Panc1 (cell line): ENCODE measurements at regions not wholly inside any gene's neighbourhood (a gene's known extent, or its start where the extent isn't known, plus 50 kb on each side); places are given as distances from the start of the nearest gene placed in this dataset.

ENCODE experiments used
- ATAC-seq: fragments of 200-7000 bp; cut with Tn5 transposase; 2 replicates; pipeline ENCODE4 v1.9.1; 2020; ENCODE audit warnings: mild to moderate bottlenecking, moderate library complexity
- BruUV-seq: library from RNA; stranded (reverse); fragments of 400-500 nt; replicated peaks from 2 replicates; lab custom pipeline; 2021; lab: Mats Ljungman, UMichigan
- CTCF ChIA-PET: fragments of 300-600 bp; sonication (Branson Sonifier 250); formaldehyde crosslinking; loops from one replicate; lab custom pipeline; 2022; ENCODE audit warnings: antibody characterized with exemption; lab: Charles Lee
- POLR2A ChIA-PET: fragments of 300-600 bp; sonication (Branson Sonifier 250); formaldehyde crosslinking; loops from one replicate; lab custom pipeline; 2022; ENCODE audit warnings: antibody characterized with exemption; lab: Charles Lee
- DNase-seq: peaks from one replicate; pipeline ENCODE4 v3.0.0-alpha.2; 2010; ENCODE audit warnings: low read depth, low spot score
- H3K27ac ChIP-seq: 2 replicates; pipeline ENCODE4 v1.5.1; 2011; ENCODE audit warnings: mild to moderate bottlenecking, low read length, inconsistent platforms
- H3K27me3 ChIP-seq: fragments of 200-500 bp; sonication (Bioruptor generic); 2 replicates; pipeline ENCODE4 v1.6.0; 2014; ENCODE audit warnings: low read length, inconsistent platforms; ENCODE audit not compliant: control insufficient read depth, insufficient read depth
- H3K36me3 ChIP-seq: fragments of 200-500 bp; sonication (Bioruptor generic); 2 replicates; pipeline ENCODE4 v1.5.1; 2014; ENCODE audit warnings: inconsistent platforms, mild to moderate bottlenecking, low read length, moderate library complexity; ENCODE audit not compliant: control insufficient read depth, insufficient read depth
- H3K4me1 ChIP-seq: 2 replicates; pipeline ENCODE4 v1.5.1; 2011; ENCODE audit warnings: inconsistent platforms, mild to moderate bottlenecking, low read length, moderate library complexity; ENCODE audit not compliant: control insufficient read depth, insufficient read depth
- H3K4me3 ChIP-seq, 2 experiments: 2 replicates each; pipeline ENCODE4 v1.5.1; 2011 to 2012; ENCODE audit warnings: low read depth in 2 of 2, low read length in 2 of 2, mild to moderate bottlenecking in 2 of 2, inconsistent platforms in 1 of 2, moderate library complexity in 1 of 2
- H3K9me3 ChIP-seq: fragments of 200-500 bp; sonication (Bioruptor generic); 2 replicates; pipeline ENCODE4 v1.5.1; 2014; ENCODE audit warnings: low read depth, mild to moderate bottlenecking, inconsistent platforms, low read length, moderate library complexity; ENCODE audit not compliant: control insufficient read depth, insufficient read depth
- POLR2AphosphoS5 ChIP-seq: IDR thresholded peaks from 2 replicates; pipeline ENCODE4 v1.6.1; 2012; ENCODE audit warnings: mild to moderate bottlenecking, low read depth, low read length, moderate library complexity
- SIN3A ChIP-seq: IDR thresholded peaks from 2 replicates; pipeline ENCODE4 v1.6.1; 2012; ENCODE audit warnings: low read depth, mild to moderate bottlenecking, low read length, moderate library complexity, borderline replicate concordance; ENCODE audit not compliant: insufficient read depth
- TCF7L2 ChIP-seq: IDR thresholded peaks from 2 replicates; pipeline ENCODE4 v1.6.1; 2011; ENCODE audit warnings: mild to moderate bottlenecking, low read depth, low read length, inconsistent platforms
- in situ Hi-C: cut with HindIII; loops from 2 replicates; pipeline ENCODE4 v1.10.0; 2016; ENCODE audit warnings: low sequenced_read_pairs, low pct_unique_long_range_greater_than_20kb
- intact Hi-C: fragments of 100-400 bp; cut with micrococcal nuclease; formaldehyde crosslinking; loops from one replicate; pipeline ENCODE4 v1.10.0; 2022; ENCODE audit not compliant: unreplicated experiment
- TF ChIP-seq, protein P1 (sequence below): fragments of 450-650 bp; IDR thresholded peaks from 2 replicates; pipeline ENCODE4 v1.5.1; 2017; ENCODE audit warnings: mild to moderate bottlenecking
- TF ChIP-seq, protein P2 (sequence below), 2 experiments: IDR thresholded peaks; 2 replicates each; pipeline ENCODE4 v1.6.1; 2011 to 2012; ENCODE audit warnings: low read depth in 2 of 2, control low read depth in 1 of 2, low read length in 1 of 2, mild to moderate bottlenecking in 1 of 2, moderate library complexity in 1 of 2; ENCODE audit not compliant: insufficient read depth in 1 of 2

DNA sequence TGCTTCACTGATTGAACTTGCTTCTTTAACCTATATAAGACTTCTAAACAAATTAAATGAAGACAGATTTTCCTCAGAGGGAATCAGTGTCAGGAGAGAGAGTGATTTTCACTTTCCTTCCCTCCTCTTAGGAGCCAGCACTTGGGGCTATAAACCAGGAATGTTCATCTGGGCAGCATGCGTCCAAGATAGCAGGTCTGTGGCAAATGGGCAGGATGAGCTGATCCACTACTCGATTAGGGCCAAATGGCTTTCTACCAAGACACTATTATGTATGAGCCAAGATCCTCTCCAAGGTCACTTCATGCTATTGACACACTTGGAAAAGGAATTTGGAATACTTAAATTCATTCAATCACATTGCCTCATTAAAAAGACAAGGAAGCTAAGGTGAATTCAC, 203.9 kb upstream of the GRID2 start:
- Histone ChIP-seq H3K36me3 (no peaks in the 10 kb centered on the region), H3K4me3 (no peak overlapping the region), H3K27me3 (no peaks in the 10 kb centered on the region), H3K9me3 (no peaks in the 10 kb centered on the region), H3K27ac (no peak overlapping the region), H3K4me1 (no peaks in the 10 kb centered on the region)
- ChIA-PET POLR2A (no interaction called here), CTCF (no interaction called here)
- no TSS peak for BruUV-seq
- in situ Hi-C loops: no loop called here
- intact Hi-C loops: no loop called here
- no peak for ATAC-seq
- no peak for TF ChIP-seq SIN3A
- DNase-seq: no peak

DNA sequence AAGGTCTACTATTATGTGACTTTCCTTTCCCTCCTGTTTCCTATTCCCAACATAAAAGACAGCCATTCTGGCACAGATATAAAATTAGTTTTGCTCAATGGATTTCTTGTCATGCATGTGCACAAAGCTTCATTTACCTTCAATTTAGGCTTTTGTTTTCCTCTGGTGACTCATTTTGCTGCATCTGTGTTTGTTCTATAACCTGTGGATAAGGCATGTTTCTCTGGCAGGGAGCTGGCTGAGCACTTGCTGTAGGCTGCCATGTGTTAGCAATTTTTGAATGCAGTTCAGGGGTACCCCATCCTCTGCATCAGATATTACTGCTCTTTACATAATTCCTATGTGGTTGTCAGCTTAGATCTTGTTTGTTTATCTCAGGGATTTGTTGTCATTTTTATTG, 202.8 kb upstream of the GRID2 start:
- H3K4me3 ChIP-seq: no peak overlapping the region
- no peaks in the 10 kb centered on the region for H3K4me1 ChIP-seq
- intact Hi-C loops (no loop called here), in situ Hi-C loops (no loop called here)
- ATAC-seq: no peak
- CTCF ChIA-PET: no interaction called here
- H3K9me3 ChIP-seq: no peaks in the 10 kb centered on the region
- TF ChIP-seq TCF7L2 (no peak), POLR2AphosphoS5 (no peak), SIN3A (no peak)
- TF ChIP-seq, protein P1, sequence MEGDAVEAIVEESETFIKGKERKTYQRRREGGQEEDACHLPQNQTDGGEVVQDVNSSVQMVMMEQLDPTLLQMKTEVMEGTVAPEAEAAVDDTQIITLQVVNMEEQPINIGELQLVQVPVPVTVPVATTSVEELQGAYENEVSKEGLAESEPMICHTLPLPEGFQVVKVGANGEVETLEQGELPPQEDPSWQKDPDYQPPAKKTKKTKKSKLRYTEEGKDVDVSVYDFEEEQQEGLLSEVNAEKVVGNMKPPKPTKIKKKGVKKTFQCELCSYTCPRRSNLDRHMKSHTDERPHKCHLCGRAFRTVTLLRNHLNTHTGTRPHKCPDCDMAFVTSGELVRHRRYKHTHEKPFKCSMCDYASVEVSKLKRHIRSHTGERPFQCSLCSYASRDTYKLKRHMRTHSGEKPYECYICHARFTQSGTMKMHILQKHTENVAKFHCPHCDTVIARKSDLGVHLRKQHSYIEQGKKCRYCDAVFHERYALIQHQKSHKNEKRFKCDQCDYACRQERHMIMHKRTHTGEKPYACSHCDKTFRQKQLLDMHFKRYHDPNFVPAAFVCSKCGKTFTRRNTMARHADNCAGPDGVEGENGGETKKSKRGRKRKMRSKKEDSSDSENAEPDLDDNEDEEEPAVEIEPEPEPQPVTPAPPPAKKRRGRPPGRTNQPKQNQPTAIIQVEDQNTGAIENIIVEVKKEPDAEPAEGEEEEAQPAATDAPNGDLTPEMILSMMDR: no peak
- TF ChIP-seq, protein P2, sequence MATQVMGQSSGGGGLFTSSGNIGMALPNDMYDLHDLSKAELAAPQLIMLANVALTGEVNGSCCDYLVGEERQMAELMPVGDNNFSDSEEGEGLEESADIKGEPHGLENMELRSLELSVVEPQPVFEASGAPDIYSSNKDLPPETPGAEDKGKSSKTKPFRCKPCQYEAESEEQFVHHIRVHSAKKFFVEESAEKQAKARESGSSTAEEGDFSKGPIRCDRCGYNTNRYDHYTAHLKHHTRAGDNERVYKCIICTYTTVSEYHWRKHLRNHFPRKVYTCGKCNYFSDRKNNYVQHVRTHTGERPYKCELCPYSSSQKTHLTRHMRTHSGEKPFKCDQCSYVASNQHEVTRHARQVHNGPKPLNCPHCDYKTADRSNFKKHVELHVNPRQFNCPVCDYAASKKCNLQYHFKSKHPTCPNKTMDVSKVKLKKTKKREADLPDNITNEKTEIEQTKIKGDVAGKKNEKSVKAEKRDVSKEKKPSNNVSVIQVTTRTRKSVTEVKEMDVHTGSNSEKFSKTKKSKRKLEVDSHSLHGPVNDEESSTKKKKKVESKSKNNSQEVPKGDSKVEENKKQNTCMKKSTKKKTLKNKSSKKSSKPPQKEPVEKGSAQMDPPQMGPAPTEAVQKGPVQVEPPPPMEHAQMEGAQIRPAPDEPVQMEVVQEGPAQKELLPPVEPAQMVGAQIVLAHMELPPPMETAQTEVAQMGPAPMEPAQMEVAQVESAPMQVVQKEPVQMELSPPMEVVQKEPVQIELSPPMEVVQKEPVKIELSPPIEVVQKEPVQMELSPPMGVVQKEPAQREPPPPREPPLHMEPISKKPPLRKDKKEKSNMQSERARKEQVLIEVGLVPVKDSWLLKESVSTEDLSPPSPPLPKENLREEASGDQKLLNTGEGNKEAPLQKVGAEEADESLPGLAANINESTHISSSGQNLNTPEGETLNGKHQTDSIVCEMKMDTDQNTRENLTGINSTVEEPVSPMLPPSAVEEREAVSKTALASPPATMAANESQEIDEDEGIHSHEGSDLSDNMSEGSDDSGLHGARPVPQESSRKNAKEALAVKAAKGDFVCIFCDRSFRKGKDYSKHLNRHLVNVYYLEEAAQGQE (IDR thresholded peaks at IDR 0.05; ENCODE audit: insufficient read depth in 1 of 2, low read depth in 2 of 2, low read length in 1 of 2): no peak
- H3K27ac ChIP-seq: no peak overlapping the region
- BruUV-seq: no TSS peak
- H3K27me3 ChIP-seq: no peaks in the 10 kb centered on the region
- POLR2A ChIA-PET: no interaction called here
- DNase-seq: no peak
- H3K36me3 ChIP-seq: no peaks in the 10 kb centered on the region

- intact Hi-C loops: no loop called here
- DNase-seq: no peak
- ChIA-PET POLR2A (no interaction called here), CTCF (no interaction called here)
- no peaks in the 10 kb centered on the region for H3K9me3 ChIP-seq
- BruUV-seq: no TSS peak
- no peak overlapping the region for H3K4me3 ChIP-seq
- TF ChIP-seq, protein P2 (IDR thresholded peaks at IDR 0.05; ENCODE audit: insufficient read depth in 1 of 2, low read depth in 2 of 2, low read length in 1 of 2): no peak
- TF ChIP-seq SIN3A (no peak), TCF7L2 (no peak), POLR2AphosphoS5 (no peak)
- TF ChIP-seq, protein P1: no peak
- no peaks in the 10 kb centered on the region for H3K27me3 ChIP-seq
- no peak for ATAC-seq
- no peaks in the 10 kb centered on the region for H3K36me3 ChIP-seq
- H3K27ac ChIP-seq: no peak overlapping the region
- in situ Hi-C loops: no loop called here
- no peaks in the 10 kb centered on the region for H3K4me1 ChIP-seq
These were observed 202.0 kb upstream of the GRID2 start for GRCh38 chr4:92101737-92102172.
